Cardiac muscle cell (in vitro differentiated cells and primary cell): ENCODE measurements at regions not wholly inside any gene's neighbourhood (a gene's known extent, or its start where the extent isn't known, plus 50 kb on each side); places are given as distances from the start of the nearest gene placed in this dataset.
"Not testable (repeated sequence)": the region's sequence is repeated elsewhere in the genome, so short reads cannot be mapped to it uniquely, and the experiment has no call there.

Experiments
- DNase-seq, 2 donors: peaks; one replicate each; pipeline versions ENCODE4 v3.0.0 to v3.0.0-alpha.2; 2010 to 2017; ENCODE audit warnings: low read depth in 1 of 2, low spot score in 1 of 2
- H3K27ac ChIP-seq: fragments of 200-600 bp; sonication (generic); 2 replicates; pipeline ENCODE4 v1.5.1; 2016
- H3K27me3 ChIP-seq: fragments of 200-600 bp; sonication (generic); 2 replicates; pipeline ENCODE4 v1.6.0; 2016; ENCODE audit warnings: control low read depth
- H3K36me3 ChIP-seq: fragments of 200-600 bp; sonication (generic); 2 replicates; pipeline ENCODE4 v1.5.1; 2016; ENCODE audit warnings: control low read depth
- H3K4me1 ChIP-seq: fragments of 200-600 bp; sonication (generic); 2 replicates; pipeline ENCODE4 v1.8.1; 2017; ENCODE audit warnings: low read depth, mild to moderate bottlenecking, mixed run types
- H3K4me3 ChIP-seq: fragments of 200-600 bp; sonication (generic); 2 replicates; pipeline ENCODE4 v1.5.1; 2016; ENCODE audit warnings: mild to moderate bottlenecking
- H3K9me3 ChIP-seq: fragments of 200-600 bp; sonication (generic); 2 replicates; pipeline ENCODE4 v1.5.1; 2017; ENCODE audit warnings: low read depth, mild to moderate bottlenecking, control low read depth
- CTCF ChIP-seq: IDR thresholded peaks from 2 replicates; pipeline ENCODE4 v1.5.1; 2012; ENCODE audit warnings: low read depth, mild to moderate bottlenecking, low read length

GRCh38 chr11:96540875-96541274, 151.1 kb downstream of the JRKL start:
- no peak for DNase-seq
- Histone ChIP-seq H3K4me3 (no peak overlapping the region), H3K27me3 (no peaks in the 10 kb centered on the region), H3K36me3 (no peaks in the 10 kb centered on the region), H3K27ac (no peak overlapping the region), H3K4me1 (peaks cover 8% of the 10 kb centered on the region), H3K9me3 (no peaks in the 10 kb centered on the region)
- TF ChIP-seq CTCF = no peak

- Histone ChIP-seq H3K36me3 (no peaks in the 10 kb centered on the region), H3K9me3 (no peaks in the 10 kb centered on the region), H3K27me3 (no peaks in the 10 kb centered on the region), H3K4me1 (peaks cover 8% of the 10 kb centered on the region), H3K4me3 (no peak overlapping the region), H3K27ac (no peak overlapping the region)
- TF ChIP-seq CTCF = no peak
- no peak for DNase-seq
Measured at GRCh38 chr11:96543177-96543576, 153.4 kb downstream of the JRKL start.

- not testable (repeated sequence) for H3K4me3 ChIP-seq, H3K36me3 ChIP-seq, H3K27ac ChIP-seq, H3K27me3 ChIP-seq, H3K9me3 ChIP-seq, H3K4me1 ChIP-seq, DNase-seq
Measured at GRCh38 chr11:96545192-96545591, 155.4 kb downstream of the JRKL start.

- no peaks in the 10 kb centered on the region for H3K27me3 ChIP-seq
- no peaks in the 10 kb centered on the region for H3K4me1 ChIP-seq
- H3K27ac ChIP-seq = no peak overlapping the region
- DNase-seq = no peak
- H3K4me3 ChIP-seq = no peak overlapping the region
- TF ChIP-seq CTCF = no peak
- no peaks in the 10 kb centered on the region for H3K36me3 ChIP-seq
- H3K9me3 ChIP-seq = no peaks in the 10 kb centered on the region
Measured at GRCh38 chr11:96551136-96551535, 161.3 kb downstream of the JRKL start.

- H3K36me3 ChIP-seq = no peaks in the 10 kb centered on the region
- no peaks in the 10 kb centered on the region for H3K9me3 ChIP-seq
- no peaks in the 10 kb centered on the region for H3K27me3 ChIP-seq
- no peak overlapping the region for H3K4me3 ChIP-seq
- H3K27ac ChIP-seq = no peak overlapping the region
- DNase-seq = no peak
- TF ChIP-seq CTCF = no peak
- no peaks in the 10 kb centered on the region for H3K4me1 ChIP-seq
Measured at GRCh38 chr11:96554236-96554820, 164.5 kb downstream of the JRKL start.

- not testable (repeated sequence) for DNase-seq, H3K27ac ChIP-seq, H3K4me3 ChIP-seq, H3K27me3 ChIP-seq, H3K9me3 ChIP-seq, H3K4me1 ChIP-seq, H3K36me3 ChIP-seq
Measured at GRCh38 chr11:96555826-96556225, 166.0 kb downstream of the JRKL start.

- H3K27me3 ChIP-seq, DNase-seq, H3K9me3 ChIP-seq, H3K4me1 ChIP-seq, H3K4me3 ChIP-seq, H3K36me3 ChIP-seq, H3K27ac ChIP-seq: not testable (repeated sequence)
Measured at GRCh38 chr11:96560727-96561126, 170.9 kb downstream of the JRKL start.
